HG03135 (cell line): ENCODE measurements at regions not wholly inside any gene's neighbourhood (a gene's known extent, or its start where the extent isn't known, plus 50 kb on each side); places are given as distances from the start of the nearest gene placed in this dataset.
"Not testable (repeated sequence)": the region's sequence is repeated elsewhere in the genome, so short reads cannot be mapped to it uniquely, and the experiment has no call there.

Source experiments
- ATAC-seq: cut with Tn5 transposase; IDR thresholded peaks from one replicate; pipeline ENCODE4 v1.9.1; 2021; ENCODE audit warnings: mild to moderate bottlenecking, moderate library complexity; ENCODE audit not compliant: unreplicated experiment

- not testable (repeated sequence) for ATAC-seq
Observed at GRCh38 chr4:86478151-86478550, 116.0 kb upstream of the PTPN13 start.

GRCh38 chr4:86481440-86481839, 112.7 kb upstream of the PTPN13 start:
- ATAC-seq, result no peak

- ATAC-seq, result no peak
Observed at GRCh38 chr4:86482306-86483172, 111.6 kb upstream of the PTPN13 start.

- ATAC-seq, result no peak
Observed at GRCh38 chr4:86483173-86483490, 111.0 kb upstream of the PTPN13 start.

GRCh38 chr4:86483773-86484172, 110.3 kb upstream of the PTPN13 start:
- ATAC-seq, result no peak

GRCh38 chr4:86484241-86484640, 109.9 kb upstream of the PTPN13 start:
- ATAC-seq, result no peak

GRCh38 chr4:86487738-86488348, 106.3 kb upstream of the PTPN13 start:
- no peak for ATAC-seq

GRCh38 chr4:86493460-86493859, 100.7 kb upstream of the PTPN13 start:
- ATAC-seq, result no peak

GRCh38 chr4:86496094-86497080, 97.7 kb upstream of the PTPN13 start:
- ATAC-seq, result no peak

- ATAC-seq, result no peak
Observed at GRCh38 chr4:86497131-86497530, 97.0 kb upstream of the PTPN13 start.

- ATAC-seq, result peak; percentile 81
Observed at GRCh38 chr4:86497980-86498862, 95.9 kb upstream of the PTPN13 start.

- ATAC-seq, result no peak
Observed at GRCh38 chr4:86498863-86499166, 95.3 kb upstream of the PTPN13 start.

- ATAC-seq, result no peak
Observed at GRCh38 chr4:86500527-86500926, 93.6 kb upstream of the PTPN13 start.

GRCh38 chr4:86502081-86502480, 92.0 kb upstream of the PTPN13 start:
- ATAC-seq, result no peak

GRCh38 chr4:86506591-86506990, 87.5 kb upstream of the PTPN13 start:
- no peak for ATAC-seq

- ATAC-seq, result no peak
Observed at GRCh38 chr4:86508436-86508835, 85.7 kb upstream of the PTPN13 start.

- no peak for ATAC-seq
Observed at GRCh38 chr4:86511590-86511989, 82.5 kb upstream of the PTPN13 start.

GRCh38 chr4:86512631-86513030, 81.5 kb upstream of the PTPN13 start:
- ATAC-seq, result no peak

- not testable (repeated sequence) for ATAC-seq
Observed at GRCh38 chr4:86515963-86516362, 78.2 kb upstream of the PTPN13 start.

- ATAC-seq, result no peak
Observed at GRCh38 chr4:86521373-86521969, 72.6 kb upstream of the PTPN13 start.
